Glutamatergic neuron (in vitro differentiated cells): ENCODE measurements at regions not wholly inside any gene's neighbourhood (a gene's known extent, or its start where the extent isn't known, plus 50 kb on each side); places are given as distances from the start of the nearest gene placed in this dataset.
"Not testable (repeated sequence)": the region's sequence is repeated elsewhere in the genome, so short reads cannot be mapped to it uniquely, and the experiment has no call there.

Experiments
- DNase-seq: peaks from one replicate; pipeline ENCODE4 v3.0.0; 2022
- H3K27ac Mint-ChIP-seq: one replicate; pipeline ENCODE4 v1.8.0; 2020; ENCODE audit warnings: mild to moderate bottlenecking, mixed read lengths, inconsistent platforms; ENCODE audit not compliant: unreplicated experiment
- H3K27me3 Mint-ChIP-seq: one replicate; pipeline ENCODE4 v1.8.0; 2020; ENCODE audit warnings: mild to moderate bottlenecking, moderate library complexity, mixed read lengths, inconsistent platforms; ENCODE audit not compliant: unreplicated experiment
- H3K36me3 Mint-ChIP-seq: one replicate; pipeline ENCODE4 v1.8.0; 2020; ENCODE audit warnings: mild to moderate bottlenecking, mixed read lengths, inconsistent platforms; ENCODE audit not compliant: unreplicated experiment
- H3K4me1 Mint-ChIP-seq: one replicate; pipeline ENCODE4 v1.8.0; 2020; ENCODE audit warnings: mild to moderate bottlenecking, low read depth, mixed read lengths, inconsistent platforms; ENCODE audit not compliant: unreplicated experiment
- H3K4me3 Mint-ChIP-seq: one replicate; pipeline ENCODE4 v1.8.0; 2020; ENCODE audit warnings: mild to moderate bottlenecking, mixed read lengths, inconsistent platforms; ENCODE audit not compliant: unreplicated experiment
- H3K9me3 Mint-ChIP-seq: one replicate; pipeline ENCODE4 v1.8.0; 2020; ENCODE audit warnings: mild to moderate bottlenecking, moderate library complexity, mixed read lengths, inconsistent platforms; ENCODE audit not compliant: unreplicated experiment
- CTCF ChIP-seq: fragments of 200-600 bp; sonication (generic); IDR thresholded peaks from one replicate; pipeline ENCODE4 v1.5.0; 2021; ENCODE audit not compliant: partially characterized antibody, unreplicated experiment

GRCh38 chr4:10832806-10833628 lies 148.4 kb upstream of the CLNK start:
- Mint-ChIP-seq H3K4me3 (peak overlapping the region; percentile 79), H3K27ac (peak overlapping the region; percentile 99), H3K27me3 (peaks cover 5% of the 10 kb centered on the region), H3K4me1 (peaks cover 45% of the 10 kb centered on the region), H3K36me3 (peaks cover 4% of the 10 kb centered on the region), H3K9me3 (peaks cover 13% of the 10 kb centered on the region)
- TF ChIP-seq CTCF, result no peak
- peak; percentile 42 for DNase-seq

GRCh38 chr4:10831727-10832408 lies 147.3 kb upstream of the CLNK start:
- H3K27ac Mint-ChIP-seq, result peak overlapping the region; percentile 99
- peaks cover 4% of the 10 kb centered on the region for H3K36me3 Mint-ChIP-seq
- H3K4me1 Mint-ChIP-seq, result peaks cover 42% of the 10 kb centered on the region
- peaks cover 13% of the 10 kb centered on the region for H3K9me3 Mint-ChIP-seq
- no peak for TF ChIP-seq CTCF
- peaks cover 5% of the 10 kb centered on the region for H3K27me3 Mint-ChIP-seq
- no peak for DNase-seq
- no peak overlapping the region for H3K4me3 Mint-ChIP-seq

GRCh38 chr4:10828918-10829538 lies 144.5 kb upstream of the CLNK start:
- not testable (repeated sequence) for H3K4me3 Mint-ChIP-seq, H3K36me3 Mint-ChIP-seq, H3K27ac Mint-ChIP-seq, DNase-seq, H3K27me3 Mint-ChIP-seq
- H3K9me3 Mint-ChIP-seq, result peaks cover 13% of the 10 kb centered on the region
- peaks cover 28% of the 10 kb centered on the region for H3K4me1 Mint-ChIP-seq

- H3K4me3 Mint-ChIP-seq, result no peak overlapping the region
- TF ChIP-seq CTCF, result no peak
- H3K27me3 Mint-ChIP-seq, result no peaks in the 10 kb centered on the region
- no peak overlapping the region for H3K27ac Mint-ChIP-seq
- H3K4me1 Mint-ChIP-seq, result no peaks in the 10 kb centered on the region
- H3K36me3 Mint-ChIP-seq, result no peaks in the 10 kb centered on the region
- no peak for DNase-seq
- H3K9me3 Mint-ChIP-seq, result peaks cover 2% of the 10 kb centered on the region
Observed at GRCh38 chr4:10821826-10822225, 137.3 kb upstream of the CLNK start.

GRCh38 chr4:10816571-10816970 lies 132.0 kb upstream of the CLNK start:
- Mint-ChIP-seq H3K27ac (no peak overlapping the region), H3K9me3 (peaks cover 2% of the 10 kb centered on the region), H3K36me3 (no peaks in the 10 kb centered on the region), H3K27me3 (no peaks in the 10 kb centered on the region), H3K4me1 (peaks cover under 1% of the 10 kb centered on the region), H3K4me3 (no peak overlapping the region)
- no peak for DNase-seq
- TF ChIP-seq CTCF, result no peak
